GM12878 (cell line): ENCODE measurements at regions not wholly inside any gene's neighbourhood (a gene's known extent, or its start where the extent isn't known, plus 50 kb on each side); places are given as distances from the start of the nearest gene placed in this dataset.

ENCODE experiments used
- CEBPB ChIP-seq, 2 experiments: fragments of 150-350 bp in 1 of 2; IDR thresholded peaks; 2 replicates each; pipeline ENCODE4 v1.6.1; 2012 to 2014; ENCODE audit warnings: low read depth in 2 of 2, low read length in 2 of 2, borderline replicate concordance in 1 of 2, inconsistent platforms in 1 of 2
- CHD1 ChIP-seq: IDR thresholded peaks from 2 replicates; pipeline ENCODE4 v1.6.1; 2012; ENCODE audit warnings: low read depth, low read length, improper control_type of control experiment
- NFYB ChIP-seq: IDR thresholded peaks from 2 replicates; pipeline ENCODE4 v1.6.1; 2011; ENCODE audit warnings: low read depth, mild to moderate bottlenecking, low read length, improper control_type of control experiment, moderate library complexity; ENCODE audit not compliant: insufficient read depth
- RAD21 ChIP-seq: IDR thresholded peaks from 2 replicates; pipeline ENCODE4 v1.6.1; 2011; ENCODE audit warnings: mild to moderate bottlenecking, low read depth, low read length, moderate library complexity; ENCODE audit not compliant: insufficient read depth
- STAT3 ChIP-seq: IDR thresholded peaks from 2 replicates; pipeline ENCODE4 v1.6.1; 2011; ENCODE audit warnings: low read depth, low read length, improper control_type of control experiment
- TF ChIP-seq, protein P1 (sequence below), 3 experiments: IDR thresholded peaks in 2 of 3; conservative IDR thresholded peaks in 1 of 3; 2 replicates each; pipeline ENCODE4 v1.5.1; 2011; ENCODE audit warnings: low read depth in 3 of 3, low read length in 3 of 3, mild to moderate bottlenecking in 3 of 3, control low read depth in 2 of 3, moderate library complexity in 2 of 3, inconsistent platforms in 1 of 3, mixed read lengths in 1 of 3; ENCODE audit not compliant: control insufficient read depth in 2 of 3, insufficient read depth in 1 of 3; ENCODE audit errors: extremely low read depth in 1 of 3

DNA sequence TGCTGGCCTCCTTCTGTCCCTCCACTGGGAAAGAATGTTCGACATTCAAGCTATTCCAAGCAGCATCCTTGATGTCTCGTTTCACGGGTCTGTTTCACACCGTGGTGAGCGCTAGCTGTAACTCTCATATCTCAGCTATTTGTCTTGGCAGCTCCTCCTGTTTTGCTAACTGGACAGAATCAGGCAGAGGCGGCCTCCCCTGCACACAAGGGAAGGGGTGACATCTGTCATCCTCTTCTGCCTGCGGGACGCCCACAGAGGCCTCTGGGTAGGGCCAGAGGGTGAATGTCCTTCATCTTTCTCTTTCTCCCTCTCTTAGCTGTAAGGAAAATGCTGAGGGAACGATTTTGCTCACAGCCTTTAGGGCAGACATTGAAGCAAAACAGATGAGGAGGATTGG lies 232.8 kb upstream of the GMDS start:
- TF ChIP-seq CHD1 (no peak), RAD21 (no peak), STAT3 (no peak), CEBPB (IDR thresholded peaks at IDR 0.05; ENCODE audit: borderline replicate concordance in 1 of 2, low read depth in 2 of 2, low read length in 2 of 2) (no peak), NFYB (no peak)
- TF ChIP-seq, protein P1, sequence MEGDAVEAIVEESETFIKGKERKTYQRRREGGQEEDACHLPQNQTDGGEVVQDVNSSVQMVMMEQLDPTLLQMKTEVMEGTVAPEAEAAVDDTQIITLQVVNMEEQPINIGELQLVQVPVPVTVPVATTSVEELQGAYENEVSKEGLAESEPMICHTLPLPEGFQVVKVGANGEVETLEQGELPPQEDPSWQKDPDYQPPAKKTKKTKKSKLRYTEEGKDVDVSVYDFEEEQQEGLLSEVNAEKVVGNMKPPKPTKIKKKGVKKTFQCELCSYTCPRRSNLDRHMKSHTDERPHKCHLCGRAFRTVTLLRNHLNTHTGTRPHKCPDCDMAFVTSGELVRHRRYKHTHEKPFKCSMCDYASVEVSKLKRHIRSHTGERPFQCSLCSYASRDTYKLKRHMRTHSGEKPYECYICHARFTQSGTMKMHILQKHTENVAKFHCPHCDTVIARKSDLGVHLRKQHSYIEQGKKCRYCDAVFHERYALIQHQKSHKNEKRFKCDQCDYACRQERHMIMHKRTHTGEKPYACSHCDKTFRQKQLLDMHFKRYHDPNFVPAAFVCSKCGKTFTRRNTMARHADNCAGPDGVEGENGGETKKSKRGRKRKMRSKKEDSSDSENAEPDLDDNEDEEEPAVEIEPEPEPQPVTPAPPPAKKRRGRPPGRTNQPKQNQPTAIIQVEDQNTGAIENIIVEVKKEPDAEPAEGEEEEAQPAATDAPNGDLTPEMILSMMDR (IDR thresholded peaks at IDR 0.05 in 2 of 3, conservative IDR thresholded peaks at IDR 0.05 in 1 of 3; ENCODE audit: control insufficient read depth in 2 of 3, extremely low read depth in 1 of 3, insufficient read depth in 1 of 3, low read depth in 3 of 3, low read length in 3 of 3): no peak
